WTC11 (cell line): ENCODE measurements at regions not wholly inside any gene's neighbourhood (a gene's known extent, or its start where the extent isn't known, plus 50 kb on each side); places are given as distances from the start of the nearest gene placed in this dataset.

Source experiments
- ATAC-seq: fragments of 200-7000 bp; cut with Tn5 transposase; 2 replicates; pipeline ENCODE4 v1.10.0; 2021; ENCODE audit warnings: mild to moderate bottlenecking, moderate library complexity
- CTCF ChIA-PET: fragments of 300-600 bp; sonication (Branson Sonifier 250); formaldehyde crosslinking; loops from one replicate; lab custom pipeline; 2021; ENCODE audit warnings: antibody characterized with exemption; lab: Charles Lee
- POLR2A ChIA-PET: fragments of 350-600 bp; sonication (Branson Sonifier 250); formaldehyde crosslinking; loops from one replicate; lab custom pipeline; 2021; ENCODE audit warnings: antibody characterized with exemption; lab: Charles Lee
- DNase-seq: peaks from one replicate; pipeline ENCODE4 v3.0.0; 2021; ENCODE audit warnings: low spot score
- H3K27ac Mint-ChIP-seq: 2 replicates; pipeline ENCODE4 v1.8.0; 2021; ENCODE audit warnings: mixed read lengths
- H3K27me3 Mint-ChIP-seq: 2 replicates; pipeline ENCODE4 v1.8.0; 2021; ENCODE audit warnings: low read depth, mild to moderate bottlenecking, moderate library complexity, mixed read lengths
- H3K36me3 Mint-ChIP-seq: 2 replicates; pipeline ENCODE4 v1.8.0; 2021; ENCODE audit warnings: mixed read lengths
- H3K4me1 Mint-ChIP-seq: 2 replicates; pipeline ENCODE4 v1.8.0; 2022; ENCODE audit warnings: mixed read lengths
- H3K4me3 Mint-ChIP-seq: 2 replicates; pipeline ENCODE4 v1.8.0; 2021; ENCODE audit warnings: mild to moderate bottlenecking, moderate library complexity, mixed read lengths
- H3K9me3 Mint-ChIP-seq: 2 replicates; pipeline ENCODE4 v1.8.0; 2021; ENCODE audit warnings: mixed read lengths
- ATF6 ChIP-seq: sonication (generic); formaldehyde crosslinking; IDR thresholded peaks from 2 replicates; pipeline ENCODE4 v1.8.1; 2023; ENCODE audit warnings: mild to moderate bottlenecking, missing genetic modification reagents
- ETV6 ChIP-seq: sonication (generic); formaldehyde crosslinking; IDR thresholded peaks from 2 replicates; pipeline ENCODE4 v1.8.1; 2022; ENCODE audit warnings: mild to moderate bottlenecking, missing genetic modification reagents
- FOXP1 ChIP-seq: sonication (generic); formaldehyde crosslinking; IDR thresholded peaks from 2 replicates; pipeline ENCODE4 v1.8.0; 2022; ENCODE audit warnings: missing genetic modification reagents, mild to moderate bottlenecking, moderate library complexity, borderline replicate concordance
- GABPB1 ChIP-seq: sonication (generic); formaldehyde crosslinking; IDR thresholded peaks from 2 replicates; pipeline ENCODE4 v1.8.1; 2023; ENCODE audit warnings: mild to moderate bottlenecking, missing genetic modification reagents
- HMGA2 ChIP-seq: fragments of 250-450 bp; sonication (Bioruptor Pico); IDR thresholded peaks from 2 replicates; pipeline ENCODE4 v1.4.0; 2021; ENCODE audit warnings: mild to moderate bottlenecking, moderate library complexity
- RELA ChIP-seq: sonication (generic); formaldehyde crosslinking; IDR thresholded peaks from 2 replicates; pipeline ENCODE4 v1.8.1; 2022; ENCODE audit warnings: missing genetic modification reagents, mild to moderate bottlenecking, borderline replicate concordance
- TP53 ChIP-seq: sonication (generic); formaldehyde crosslinking; IDR thresholded peaks from 2 replicates; pipeline ENCODE4 v1.8.1; 2023; ENCODE audit warnings: mild to moderate bottlenecking, missing genetic modification reagents
- USF2 ChIP-seq: sonication (generic); formaldehyde crosslinking; IDR thresholded peaks from 2 replicates; pipeline ENCODE4 v1.8.1; 2023; ENCODE audit warnings: mild to moderate bottlenecking, missing genetic modification reagents, moderate library complexity
- ZNF423 ChIP-seq: fragments of 250-450 bp; sonication (Bioruptor Pico); IDR thresholded peaks from 2 replicates; pipeline ENCODE4 v2.1.2; 2022; ENCODE audit warnings: mild to moderate bottlenecking, moderate library complexity
- ZNF532 ChIP-seq: fragments of 250-450 bp; sonication (Bioruptor Pico); IDR thresholded peaks from 2 replicates; pipeline ENCODE4 v1.9.0; 2021; ENCODE audit warnings: mild to moderate bottlenecking, borderline replicate concordance
- TF ChIP-seq, protein P1 (sequence below): fragments of 250-450 bp; sonication (Bioruptor Pico); IDR thresholded peaks from 2 replicates; pipeline ENCODE4 v1.9.0; 2021; ENCODE audit warnings: moderate library complexity, mild to moderate bottlenecking, inconsistent platforms, borderline replicate concordance
- TF ChIP-seq, protein P2 (sequence below): sonication (generic); formaldehyde crosslinking; IDR thresholded peaks from 2 replicates; pipeline ENCODE4 v1.8.1; 2022; ENCODE audit warnings: mild to moderate bottlenecking, missing genetic modification reagents, moderate library complexity, borderline replicate concordance
- TF ChIP-seq, protein P3 (sequence below): sonication (generic); formaldehyde crosslinking; IDR thresholded peaks from 2 replicates; pipeline ENCODE4 v1.8.0; 2023; ENCODE audit warnings: mild to moderate bottlenecking, missing genetic modification reagents
- TF ChIP-seq, protein P4 (sequence below): sonication (generic); formaldehyde crosslinking; IDR thresholded peaks from 2 replicates; pipeline ENCODE4 v1.8.0; 2022; ENCODE audit warnings: mild to moderate bottlenecking, missing genetic modification reagents
- TF ChIP-seq, protein P5 (sequence below): sonication (generic); formaldehyde crosslinking; IDR thresholded peaks from 2 replicates; pipeline ENCODE4 v1.8.1; 2023; ENCODE audit warnings: mild to moderate bottlenecking, missing genetic modification reagents
- TF ChIP-seq, protein P6 (sequence below): fragments of 250-450 bp; sonication (Bioruptor Pico); IDR thresholded peaks from 2 replicates; pipeline ENCODE4 v2.1.2; 2022; ENCODE audit warnings: mild to moderate bottlenecking, moderate library complexity

GRCh38 chr6:27624694-27625262, 151.9 kb upstream of the ZNF184 start (continued):
- TF ChIP-seq, protein P1, sequence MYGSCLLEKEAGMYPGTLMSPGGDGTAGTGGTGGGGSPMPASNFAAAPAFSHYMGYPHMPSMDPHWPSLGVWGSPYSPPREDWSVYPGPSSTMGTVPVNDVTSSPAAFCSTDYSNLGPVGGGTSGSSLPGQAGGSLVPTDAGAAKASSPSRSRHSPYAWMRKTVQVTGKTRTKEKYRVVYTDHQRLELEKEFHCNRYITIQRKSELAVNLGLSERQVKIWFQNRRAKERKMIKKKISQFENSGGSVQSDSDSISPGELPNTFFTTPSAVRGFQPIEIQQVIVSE (CRISPR knock-in tag): no peak
- TF ChIP-seq, all 79 proteins: peak for 0

- POLR2A ChIA-PET: no interaction called here
- Mint-ChIP-seq H3K4me3 (no peak overlapping the region), H3K36me3 (no peaks in the 10 kb centered on the region), H3K4me1 (peaks cover 14% of the 10 kb centered on the region), H3K27ac (no peak overlapping the region), H3K9me3 (no peaks in the 10 kb centered on the region), H3K27me3 (peaks cover under 1% of the 10 kb centered on the region)
- CTCF ChIA-PET: interaction anchor here (1.0 kb wide), 1 partner anchor 14 kb away, joined by 3 read pairs; no protein-coding TSS in a partner anchor
- ATAC-seq: no peak
- TF ChIP-seq USF2 (CRISPR knock-in tag): no peak
- TF ChIP-seq, protein P2, sequence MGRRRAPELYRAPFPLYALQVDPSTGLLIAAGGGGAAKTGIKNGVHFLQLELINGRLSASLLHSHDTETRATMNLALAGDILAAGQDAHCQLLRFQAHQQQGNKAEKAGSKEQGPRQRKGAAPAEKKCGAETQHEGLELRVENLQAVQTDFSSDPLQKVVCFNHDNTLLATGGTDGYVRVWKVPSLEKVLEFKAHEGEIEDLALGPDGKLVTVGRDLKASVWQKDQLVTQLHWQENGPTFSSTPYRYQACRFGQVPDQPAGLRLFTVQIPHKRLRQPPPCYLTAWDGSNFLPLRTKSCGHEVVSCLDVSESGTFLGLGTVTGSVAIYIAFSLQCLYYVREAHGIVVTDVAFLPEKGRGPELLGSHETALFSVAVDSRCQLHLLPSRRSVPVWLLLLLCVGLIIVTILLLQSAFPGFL (CRISPR knock-in tag): no peak
- no peak for TF ChIP-seq ATF6 (CRISPR knock-in tag)
- TF ChIP-seq HMGA2 (CRISPR knock-in tag): no peak
- no peak for TF ChIP-seq GABPB1
- TF ChIP-seq, protein P3, sequence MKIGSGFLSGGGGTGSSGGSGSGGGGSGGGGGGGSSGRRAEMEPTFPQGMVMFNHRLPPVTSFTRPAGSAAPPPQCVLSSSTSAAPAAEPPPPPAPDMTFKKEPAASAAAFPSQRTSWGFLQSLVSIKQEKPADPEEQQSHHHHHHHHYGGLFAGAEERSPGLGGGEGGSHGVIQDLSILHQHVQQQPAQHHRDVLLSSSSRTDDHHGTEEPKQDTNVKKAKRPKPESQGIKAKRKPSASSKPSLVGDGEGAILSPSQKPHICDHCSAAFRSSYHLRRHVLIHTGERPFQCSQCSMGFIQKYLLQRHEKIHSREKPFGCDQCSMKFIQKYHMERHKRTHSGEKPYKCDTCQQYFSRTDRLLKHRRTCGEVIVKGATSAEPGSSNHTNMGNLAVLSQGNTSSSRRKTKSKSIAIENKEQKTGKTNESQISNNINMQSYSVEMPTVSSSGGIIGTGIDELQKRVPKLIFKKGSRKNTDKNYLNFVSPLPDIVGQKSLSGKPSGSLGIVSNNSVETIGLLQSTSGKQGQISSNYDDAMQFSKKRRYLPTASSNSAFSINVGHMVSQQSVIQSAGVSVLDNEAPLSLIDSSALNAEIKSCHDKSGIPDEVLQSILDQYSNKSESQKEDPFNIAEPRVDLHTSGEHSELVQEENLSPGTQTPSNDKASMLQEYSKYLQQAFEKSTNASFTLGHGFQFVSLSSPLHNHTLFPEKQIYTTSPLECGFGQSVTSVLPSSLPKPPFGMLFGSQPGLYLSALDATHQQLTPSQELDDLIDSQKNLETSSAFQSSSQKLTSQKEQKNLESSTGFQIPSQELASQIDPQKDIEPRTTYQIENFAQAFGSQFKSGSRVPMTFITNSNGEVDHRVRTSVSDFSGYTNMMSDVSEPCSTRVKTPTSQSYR (CRISPR knock-in tag): no peak
- DNase-seq: no peak
These were observed 150.2 kb upstream of the ZNF184 start for GRCh38 chr6:27623103-27623502.

GRCh38 chr6:27619436-27619835, 146.5 kb upstream of the ZNF184 start:
- DNase-seq (no peak), ATAC-seq (no peak)
- ChIA-PET CTCF (interaction anchor here (0.8 to 3.2 kb wide), 4 partner anchors 10 to 133 kb away, joined by 3 to 34 read pairs (median 7); no protein-coding TSS in a partner anchor), POLR2A (no interaction called here)
- no peak overlapping the region for H3K4me3 Mint-ChIP-seq
- no peaks in the 10 kb centered on the region for H3K36me3 Mint-ChIP-seq
- H3K9me3 Mint-ChIP-seq: no peaks in the 10 kb centered on the region
- peaks cover 13% of the 10 kb centered on the region for H3K4me1 Mint-ChIP-seq
- H3K27ac Mint-ChIP-seq: no peak overlapping the region
- H3K27me3 Mint-ChIP-seq: peaks cover 6% of the 10 kb centered on the region
- TF ChIP-seq ZNF423 (CRISPR knock-in tag) (no peak), TP53 (CRISPR knock-in tag) (no peak), ZNF532 (no peak), RELA (no peak), ETV6 (no peak), FOXP1 (no peak)
- TF ChIP-seq, protein P4, sequence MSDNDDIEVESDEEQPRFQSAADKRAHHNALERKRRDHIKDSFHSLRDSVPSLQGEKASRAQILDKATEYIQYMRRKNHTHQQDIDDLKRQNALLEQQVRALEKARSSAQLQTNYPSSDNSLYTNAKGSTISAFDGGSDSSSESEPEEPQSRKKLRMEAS (CRISPR knock-in tag): no peak
- TF ChIP-seq, protein P5, sequence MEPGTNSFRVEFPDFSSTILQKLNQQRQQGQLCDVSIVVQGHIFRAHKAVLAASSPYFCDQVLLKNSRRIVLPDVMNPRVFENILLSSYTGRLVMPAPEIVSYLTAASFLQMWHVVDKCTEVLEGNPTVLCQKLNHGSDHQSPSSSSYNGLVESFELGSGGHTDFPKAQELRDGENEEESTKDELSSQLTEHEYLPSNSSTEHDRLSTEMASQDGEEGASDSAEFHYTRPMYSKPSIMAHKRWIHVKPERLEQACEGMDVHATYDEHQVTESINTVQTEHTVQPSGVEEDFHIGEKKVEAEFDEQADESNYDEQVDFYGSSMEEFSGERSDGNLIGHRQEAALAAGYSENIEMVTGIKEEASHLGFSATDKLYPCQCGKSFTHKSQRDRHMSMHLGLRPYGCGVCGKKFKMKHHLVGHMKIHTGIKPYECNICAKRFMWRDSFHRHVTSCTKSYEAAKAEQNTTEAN: no peak
- TF ChIP-seq, protein P6, sequence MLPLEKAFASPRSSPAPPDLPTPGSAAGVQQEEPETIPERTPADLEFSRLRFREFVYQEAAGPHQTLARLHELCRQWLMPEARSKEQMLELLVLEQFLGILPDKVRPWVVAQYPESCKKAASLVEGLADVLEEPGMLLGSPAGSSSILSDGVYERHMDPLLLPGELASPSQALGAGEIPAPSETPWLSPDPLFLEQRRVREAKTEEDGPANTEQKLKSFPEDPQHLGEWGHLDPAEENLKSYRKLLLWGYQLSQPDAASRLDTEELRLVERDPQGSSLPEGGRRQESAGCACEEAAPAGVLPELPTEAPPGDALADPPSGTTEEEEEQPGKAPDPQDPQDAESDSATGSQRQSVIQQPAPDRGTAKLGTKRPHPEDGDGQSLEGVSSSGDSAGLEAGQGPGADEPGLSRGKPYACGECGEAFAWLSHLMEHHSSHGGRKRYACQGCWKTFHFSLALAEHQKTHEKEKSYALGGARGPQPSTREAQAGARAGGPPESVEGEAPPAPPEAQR (CRISPR knock-in tag): no peak
